ENCODE measurements at regions not wholly inside any gene's neighbourhood (a gene's known extent, or its start where the extent isn't known, plus 50 kb on each side); places are given as distances from the start of the nearest gene placed in this dataset.
A peak's percentile ranks its signal among the peaks of the same experiment; 100 is the strongest.

GRCh38 chr2:226664140-226664539 is 135.5 kb downstream of the IRS1 start:
- intact Hi-C loops (cut with micrococcal nuclease): no loop called here
- Mint-ChIP-seq H3K9me3 (no peaks in the 10 kb centered on the region), H3K27me3 (ENCODE audit: low read depth) (peaks cover 25% of the 10 kb centered on the region), H3K4me1 (ENCODE audit: low read depth) (no peaks in the 10 kb centered on the region), H3K27ac (no peak overlapping the region), H3K36me3 (ENCODE audit: low read depth) (no peaks in the 10 kb centered on the region), H3K4me3 (ENCODE audit: low read depth) (no peak overlapping the region)
- no peak for DNase-seq (ENCODE audit: low spot score)

GRCh38 chr2:226661789-226662545 is 137.7 kb downstream of the IRS1 start:
- H3K4me1 Mint-ChIP-seq (ENCODE audit: low read depth): no peaks in the 10 kb centered on the region
- intact Hi-C loops (cut with micrococcal nuclease): no loop called here
- H3K9me3 Mint-ChIP-seq: no peaks in the 10 kb centered on the region
- H3K27ac Mint-ChIP-seq: no peak overlapping the region
- DNase-seq (ENCODE audit: low spot score): no peak
- H3K4me3 Mint-ChIP-seq (ENCODE audit: low read depth): no peak overlapping the region
- peaks cover 31% of the 10 kb centered on the region for H3K27me3 Mint-ChIP-seq (ENCODE audit: low read depth)
- no peaks in the 10 kb centered on the region for H3K36me3 Mint-ChIP-seq (ENCODE audit: low read depth)

- no peak for DNase-seq (ENCODE audit: low spot score)
- no peaks in the 10 kb centered on the region for H3K4me1 Mint-ChIP-seq (ENCODE audit: low read depth)
- H3K36me3 Mint-ChIP-seq (ENCODE audit: low read depth): no peaks in the 10 kb centered on the region
- no peaks in the 10 kb centered on the region for H3K9me3 Mint-ChIP-seq
- intact Hi-C loops (cut with micrococcal nuclease): no loop called here
- no peak overlapping the region for H3K27ac Mint-ChIP-seq
- H3K27me3 Mint-ChIP-seq (ENCODE audit: low read depth): peaks cover 27% of the 10 kb centered on the region
- no peak overlapping the region for H3K4me3 Mint-ChIP-seq (ENCODE audit: low read depth)
These were observed 139.1 kb downstream of the IRS1 start for GRCh38 chr2:226660526-226660925.

- Mint-ChIP-seq H3K4me1 (ENCODE audit: low read depth) (no peaks in the 10 kb centered on the region), H3K4me3 (ENCODE audit: low read depth) (no peak overlapping the region), H3K27me3 (ENCODE audit: low read depth) (peaks cover 23% of the 10 kb centered on the region), H3K27ac (no peak overlapping the region), H3K36me3 (ENCODE audit: low read depth) (no peaks in the 10 kb centered on the region), H3K9me3 (no peaks in the 10 kb centered on the region)
- intact Hi-C loops (cut with micrococcal nuclease): no loop called here
- DNase-seq (ENCODE audit: low spot score): no peak
These were observed 139.5 kb downstream of the IRS1 start for GRCh38 chr2:226660124-226660523.

- Mint-ChIP-seq H3K4me1 (ENCODE audit: low read depth) (no peaks in the 10 kb centered on the region), H3K4me3 (ENCODE audit: low read depth) (no peak overlapping the region), H3K36me3 (ENCODE audit: low read depth) (no peaks in the 10 kb centered on the region), H3K27me3 (ENCODE audit: low read depth) (peaks cover 17% of the 10 kb centered on the region), H3K9me3 (no peaks in the 10 kb centered on the region), H3K27ac (no peak overlapping the region)
- intact Hi-C loops (cut with micrococcal nuclease): no loop called here
- no peak for DNase-seq (ENCODE audit: low spot score)
These were observed 140.2 kb downstream of the IRS1 start for GRCh38 chr2:226659410-226659809.

GRCh38 chr2:226658555-226658954 is 141.1 kb downstream of the IRS1 start:
- Mint-ChIP-seq H3K9me3 (no peaks in the 10 kb centered on the region), H3K27me3 (ENCODE audit: low read depth) (peaks cover 17% of the 10 kb centered on the region), H3K27ac (no peak overlapping the region), H3K4me1 (ENCODE audit: low read depth) (no peaks in the 10 kb centered on the region), H3K4me3 (ENCODE audit: low read depth) (no peak overlapping the region), H3K36me3 (ENCODE audit: low read depth) (no peaks in the 10 kb centered on the region)
- no peak for DNase-seq (ENCODE audit: low spot score)
- intact Hi-C loops (cut with micrococcal nuclease): no loop called here

- intact Hi-C loops (cut with micrococcal nuclease): no loop called here
- DNase-seq (ENCODE audit: low spot score): no peak
- Mint-ChIP-seq H3K9me3 (no peaks in the 10 kb centered on the region), H3K36me3 (ENCODE audit: low read depth) (no peaks in the 10 kb centered on the region), H3K27ac (no peak overlapping the region), H3K4me1 (ENCODE audit: low read depth) (peaks cover 6% of the 10 kb centered on the region), H3K27me3 (ENCODE audit: low read depth) (peaks cover 13% of the 10 kb centered on the region), H3K4me3 (ENCODE audit: low read depth) (no peak overlapping the region)
These were observed 142.1 kb downstream of the IRS1 start for GRCh38 chr2:226657340-226658053.

- H3K36me3 Mint-ChIP-seq (ENCODE audit: low read depth): no peaks in the 10 kb centered on the region
These were observed 143.3 kb downstream of the IRS1 start for GRCh38 chr2:226656367-226656766.

GRCh38 chr2:226655871-226656270 is 143.7 kb downstream of the IRS1 start:
- Mint-ChIP-seq H3K4me3 (ENCODE audit: low read depth) (no peak overlapping the region), H3K36me3 (ENCODE audit: low read depth) (no peaks in the 10 kb centered on the region), H3K27ac (no peak overlapping the region), H3K27me3 (ENCODE audit: low read depth) (peaks cover 9% of the 10 kb centered on the region), H3K9me3 (no peaks in the 10 kb centered on the region), H3K4me1 (ENCODE audit: low read depth) (peaks cover 21% of the 10 kb centered on the region)
- intact Hi-C loops (cut with micrococcal nuclease): no loop called here
- DNase-seq (ENCODE audit: low spot score): no peak

More at GRCh38 chr2:226656367-226656766, 143.3 kb downstream of the IRS1 start:
- no peak overlapping the region for H3K27ac Mint-ChIP-seq
- DNase-seq (ENCODE audit: low spot score): no peak
- H3K27me3 Mint-ChIP-seq (ENCODE audit: low read depth): peaks cover 10% of the 10 kb centered on the region
- intact Hi-C loops (cut with micrococcal nuclease): no loop called here
- no peak overlapping the region for H3K4me3 Mint-ChIP-seq (ENCODE audit: low read depth)
- no peaks in the 10 kb centered on the region for H3K9me3 Mint-ChIP-seq
- H3K4me1 Mint-ChIP-seq (ENCODE audit: low read depth): peaks cover 16% of the 10 kb centered on the region

- no peak overlapping the region for H3K4me3 Mint-ChIP-seq (ENCODE audit: low read depth)
- intact Hi-C loops (cut with micrococcal nuclease): loop anchor here (5.0 kb wide), 2 partner anchors 184 to 231 kb away; partner anchors contain the start of gene RHBDD1
These were observed 146.4 kb downstream of the IRS1 start for GRCh38 chr2:226652983-226653765.

GRCh38 chr2:226652369-226652768 is 147.3 kb downstream of the IRS1 start:
- Mint-ChIP-seq H3K36me3 (ENCODE audit: low read depth) (peaks cover 12% of the 10 kb centered on the region), H3K27me3 (ENCODE audit: low read depth) (peaks cover 1% of the 10 kb centered on the region), H3K27ac (no peak overlapping the region), H3K9me3 (peaks cover 16% of the 10 kb centered on the region), H3K4me3 (ENCODE audit: low read depth) (peak overlapping the region; percentile 9), H3K4me1 (ENCODE audit: low read depth) (peaks cover 33% of the 10 kb centered on the region)
- no peak for DNase-seq (ENCODE audit: low spot score)
- intact Hi-C loops (cut with micrococcal nuclease): loop anchor here (5.0 kb wide), 2 partner anchors 185 to 230 kb away; partner anchors contain the start of gene RHBDD1

More at GRCh38 chr2:226652983-226653765, 146.4 kb downstream of the IRS1 start:
- no peak for DNase-seq (ENCODE audit: low spot score)
- no peak overlapping the region for H3K27ac Mint-ChIP-seq
- H3K27me3 Mint-ChIP-seq (ENCODE audit: low read depth): peaks cover 7% of the 10 kb centered on the region
- peaks cover 12% of the 10 kb centered on the region for H3K36me3 Mint-ChIP-seq (ENCODE audit: low read depth)
- peaks cover 16% of the 10 kb centered on the region for H3K9me3 Mint-ChIP-seq
- H3K4me1 Mint-ChIP-seq (ENCODE audit: low read depth): peaks cover 33% of the 10 kb centered on the region

GRCh38 chr2:226649871-226650660 is 149.6 kb downstream of the IRS1 start:
- peaks cover 12% of the 10 kb centered on the region for H3K36me3 Mint-ChIP-seq (ENCODE audit: low read depth)
- peak; percentile 39 for DNase-seq (ENCODE audit: low spot score)
- no peak overlapping the region for H3K4me3 Mint-ChIP-seq (ENCODE audit: low read depth)
- peaks cover 33% of the 10 kb centered on the region for H3K4me1 Mint-ChIP-seq (ENCODE audit: low read depth)
- intact Hi-C loops (cut with micrococcal nuclease): loop anchor here (2.0 to 5.0 kb wide), 3 partner anchors 141 to 228 kb away; partner anchors contain the start of gene RHBDD1
- H3K27ac Mint-ChIP-seq: peak overlapping the region; percentile 60
- no peaks in the 10 kb centered on the region for H3K27me3 Mint-ChIP-seq (ENCODE audit: low read depth)
- peaks cover 16% of the 10 kb centered on the region for H3K9me3 Mint-ChIP-seq
